Activated CD4-positive, alpha-beta T cell treated with anti-CD3 and anti-CD28 coated beads for 1 hour (primary cell): ENCODE measurements at regions not wholly inside any gene's neighbourhood (a gene's known extent, or its start where the extent isn't known, plus 50 kb on each side); places are given as distances from the start of the nearest gene placed in this dataset.

ENCODE experiments used
- DNase-seq: peaks from one replicate; pipeline ENCODE4 v3.0.0-alpha.2; 2020

DNA sequence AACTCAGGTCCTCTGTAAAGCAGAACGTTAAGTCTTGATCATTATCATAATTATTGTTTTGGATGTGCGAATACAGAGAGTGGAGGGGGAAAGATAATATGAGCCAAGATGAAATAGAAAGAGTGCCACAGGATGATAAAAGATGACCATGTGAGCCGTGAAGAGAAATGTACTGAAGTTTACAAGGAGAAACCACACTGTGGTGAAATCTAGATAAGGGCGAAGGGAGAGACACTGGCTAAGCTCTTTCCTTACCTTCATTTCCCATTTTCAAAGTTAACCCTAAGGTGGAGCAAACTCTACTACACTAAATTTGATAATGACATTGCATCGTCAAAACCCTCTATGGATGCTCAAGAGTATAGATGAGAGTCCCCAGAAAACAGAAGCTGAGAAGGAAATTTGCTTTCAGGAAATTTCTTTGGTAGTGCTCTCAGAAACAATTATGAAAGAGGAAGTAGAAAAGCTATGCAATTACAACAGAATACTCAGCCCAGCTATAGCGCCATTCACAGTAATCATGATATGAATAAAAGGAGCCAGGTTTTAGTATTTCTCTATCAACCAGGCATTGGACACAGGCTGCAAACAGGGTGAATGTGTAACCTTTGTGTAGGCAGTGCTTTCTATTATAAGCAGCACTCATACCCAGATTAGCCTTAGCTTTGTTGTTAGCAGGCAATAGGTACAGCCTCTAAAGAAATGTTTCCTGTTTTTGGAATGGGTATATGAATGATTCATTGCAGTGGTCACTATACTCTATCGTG lies 1080.7 kb downstream of the GRIK2 start:
- DNase-seq = no peak

DNA sequence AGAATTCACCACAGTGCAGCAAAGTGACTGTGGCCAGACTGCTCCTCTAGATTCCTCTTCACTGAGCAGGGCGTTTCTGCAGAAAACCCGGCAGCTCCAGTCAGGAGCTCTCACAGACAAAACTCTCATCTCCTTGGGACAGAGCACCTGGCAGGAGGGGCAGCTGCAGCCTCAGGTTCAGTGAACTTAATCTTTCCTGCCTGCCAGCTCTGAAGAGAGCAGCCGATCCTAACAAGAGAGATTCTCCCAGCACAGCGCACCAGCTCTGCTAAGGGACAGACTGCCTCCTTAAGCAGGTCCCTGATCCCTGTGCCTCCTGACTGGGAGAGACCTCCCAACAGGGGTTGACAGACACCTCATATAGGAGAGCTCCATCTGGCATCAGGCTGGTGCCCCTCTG lies 1065.5 kb downstream of the GRIK2 start:
- DNase-seq = no peak

DNA sequence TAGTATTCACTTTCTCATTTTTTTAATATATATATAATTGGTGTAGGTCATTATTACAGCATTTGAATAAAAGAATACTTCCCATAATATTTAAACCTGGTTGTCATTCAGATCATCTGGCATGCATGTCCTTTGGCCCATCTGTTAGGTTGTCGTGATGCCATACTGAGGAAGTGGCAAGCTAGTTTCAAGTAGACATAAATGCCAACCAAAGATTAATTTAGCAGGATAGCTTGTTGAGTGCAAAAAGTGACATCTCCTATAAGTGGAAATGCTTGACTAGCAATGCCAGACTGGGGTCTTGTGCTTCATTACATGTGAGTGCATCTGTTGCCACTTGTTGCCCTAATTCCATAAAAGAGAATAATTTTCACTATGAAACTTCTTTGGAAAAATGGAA lies 1044.7 kb downstream of the GRIK2 start:
- DNase-seq = no peak

DNA sequence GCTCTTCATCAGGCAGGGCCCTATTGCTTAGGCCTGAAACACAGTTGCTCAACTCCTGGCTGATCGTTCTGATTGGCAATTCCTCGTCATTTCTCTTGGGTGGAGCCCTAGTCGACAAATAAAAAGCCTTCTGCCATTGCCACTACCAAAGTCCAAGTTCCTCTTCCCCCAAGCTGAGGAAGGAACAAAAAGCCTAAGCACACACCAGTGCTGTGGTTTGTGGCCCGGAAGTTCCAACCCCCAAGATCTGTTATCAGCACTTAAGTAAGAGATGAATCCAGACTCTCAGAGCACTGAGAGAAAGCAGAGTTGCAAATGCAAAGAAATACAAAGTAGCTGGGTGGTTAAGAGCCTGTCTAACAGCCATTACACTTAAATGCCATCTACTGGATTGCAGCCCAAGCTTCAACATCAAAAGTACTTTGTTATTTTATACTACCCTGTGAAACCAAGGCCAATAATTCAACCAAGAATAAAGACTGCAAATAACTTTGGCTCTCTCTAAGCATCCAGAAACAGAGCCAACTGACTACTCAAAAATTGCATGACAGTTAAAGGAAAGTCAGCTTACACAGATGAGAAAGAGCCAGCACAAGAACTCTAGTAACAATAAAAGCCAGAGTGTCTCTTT lies 1024.0 kb downstream of the GRIK2 start:
- DNase-seq = no peak

DNA sequence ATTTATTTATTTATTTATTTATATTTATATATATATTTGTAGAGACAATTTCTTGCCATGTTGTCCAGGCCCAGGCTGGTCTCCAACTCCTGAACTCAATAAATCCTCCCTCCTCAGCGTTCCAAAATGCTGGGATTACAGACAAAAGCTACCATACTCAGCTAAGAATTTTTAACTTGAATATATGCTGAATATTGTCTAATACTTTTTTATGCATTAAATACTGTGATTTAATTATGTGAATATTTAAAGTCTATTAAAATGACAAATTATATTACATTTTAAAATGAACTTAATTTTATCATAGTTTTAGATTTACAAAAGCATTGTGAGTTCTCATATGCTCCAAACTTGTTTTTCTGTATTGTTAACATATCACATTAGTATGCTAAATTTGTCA lies 1022.4 kb downstream of the GRIK2 start:
- DNase-seq = no peak

DNA sequence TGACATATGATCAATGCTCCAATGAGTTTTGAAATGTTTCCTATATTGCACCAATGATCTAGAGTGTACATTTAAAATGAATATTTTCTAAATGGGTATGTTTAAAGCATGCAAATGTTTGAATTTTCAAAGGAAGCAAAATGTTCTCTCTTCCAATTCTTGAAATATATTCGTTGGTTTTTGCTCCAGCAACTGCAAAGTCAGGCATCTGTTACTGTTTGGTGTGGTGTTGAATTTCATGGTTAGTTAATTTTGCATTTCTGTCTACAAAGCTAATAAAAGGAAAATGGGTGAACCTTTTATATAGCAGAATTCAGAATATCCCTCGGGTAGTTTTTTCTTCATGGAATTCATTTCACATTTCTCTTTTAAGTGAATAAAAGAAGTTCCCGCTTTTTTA lies 1018.3 kb downstream of the GRIK2 start:
- DNase-seq = no peak

DNA sequence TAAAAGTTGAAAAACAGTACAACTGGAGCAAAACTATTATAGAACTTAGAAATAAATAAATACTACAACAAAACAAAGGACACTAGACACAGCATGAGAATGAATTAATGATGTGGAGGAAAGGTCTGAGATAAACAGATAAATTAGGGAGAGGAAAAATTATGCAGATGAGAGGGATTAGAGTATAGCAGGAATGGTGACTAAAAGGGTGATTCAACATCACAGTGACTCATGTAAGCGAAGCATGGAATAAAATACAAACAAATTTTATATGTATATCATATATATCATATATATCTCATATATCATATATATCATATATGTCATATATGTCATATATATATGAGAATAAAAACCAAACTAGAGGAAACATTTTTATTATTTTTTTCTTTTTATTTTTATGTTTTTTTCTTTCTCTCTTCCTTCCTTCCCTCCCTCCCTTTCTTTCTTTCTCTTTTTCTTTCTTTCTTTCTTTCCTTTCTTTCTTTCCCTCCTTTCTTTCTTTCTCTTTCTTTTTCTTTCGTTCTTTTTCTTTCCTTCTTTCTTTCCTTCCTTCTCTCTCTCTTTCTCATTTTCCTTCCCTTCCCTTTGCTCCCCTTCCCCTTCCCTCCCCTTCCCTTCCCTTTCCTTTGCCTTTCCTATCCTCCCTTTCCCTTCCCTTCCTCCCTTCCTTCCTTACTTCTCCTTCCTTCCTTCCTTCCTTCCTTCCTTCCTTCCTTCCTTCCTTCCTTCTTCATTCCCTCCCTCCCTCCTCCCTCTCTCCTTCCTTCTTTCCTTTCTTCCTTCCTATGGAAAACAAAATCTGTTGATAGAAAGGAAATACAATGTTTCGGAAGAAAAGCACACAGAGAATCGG lies 1014.6 kb downstream of the GRIK2 start:
- no peak for DNase-seq

DNA sequence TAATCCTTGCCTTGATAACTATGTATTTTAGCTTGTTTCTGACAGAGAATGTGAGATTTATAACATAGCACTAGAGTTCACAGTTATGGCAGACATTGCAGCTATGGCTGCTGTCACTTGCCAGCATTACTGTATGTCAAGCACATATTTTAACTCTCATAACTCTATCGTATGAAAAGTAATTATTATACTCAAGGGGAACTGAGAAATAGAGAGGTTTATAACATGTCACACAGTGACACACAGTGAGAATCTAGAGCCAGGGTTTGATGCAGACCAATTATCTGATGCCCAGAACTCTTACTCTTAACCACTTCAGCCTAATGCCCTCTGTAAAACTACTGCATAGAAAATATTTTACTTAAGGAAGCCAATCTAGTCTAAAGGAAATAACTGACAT lies 1012.4 kb downstream of the GRIK2 start:
- no peak for DNase-seq

DNA sequence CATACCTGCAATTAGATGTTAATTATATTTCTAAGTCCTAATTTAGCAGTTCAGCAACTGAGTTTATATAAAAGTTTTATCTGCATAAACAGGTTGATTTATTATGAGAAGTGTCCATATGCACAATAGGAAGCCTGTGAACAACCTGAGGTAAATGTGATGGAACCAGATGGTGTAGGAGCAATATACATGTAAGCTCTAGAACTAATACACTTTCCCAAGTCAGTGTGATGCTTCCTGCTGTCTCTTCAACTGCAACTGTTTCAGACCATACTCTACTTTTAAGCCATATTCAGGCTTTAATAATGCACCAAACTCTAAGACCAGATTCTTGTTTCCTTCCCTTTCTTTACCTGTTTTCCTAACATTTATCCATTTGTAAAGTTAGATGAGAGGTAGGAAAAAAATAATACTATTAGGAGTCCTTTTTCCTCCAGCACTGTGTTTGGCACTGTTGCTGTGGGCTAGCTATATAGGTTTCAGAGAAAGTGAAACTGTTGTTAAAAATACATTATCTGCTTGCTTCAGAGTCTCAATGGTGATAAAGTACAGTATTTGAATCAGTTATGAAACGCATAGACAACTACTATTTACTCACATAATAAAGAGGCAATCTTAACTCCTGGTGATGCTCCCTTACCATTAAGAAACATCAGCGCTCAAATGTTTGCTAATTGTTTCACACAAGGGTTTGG lies 1009.3 kb downstream of the GRIK2 start:
- no peak for DNase-seq

DNA sequence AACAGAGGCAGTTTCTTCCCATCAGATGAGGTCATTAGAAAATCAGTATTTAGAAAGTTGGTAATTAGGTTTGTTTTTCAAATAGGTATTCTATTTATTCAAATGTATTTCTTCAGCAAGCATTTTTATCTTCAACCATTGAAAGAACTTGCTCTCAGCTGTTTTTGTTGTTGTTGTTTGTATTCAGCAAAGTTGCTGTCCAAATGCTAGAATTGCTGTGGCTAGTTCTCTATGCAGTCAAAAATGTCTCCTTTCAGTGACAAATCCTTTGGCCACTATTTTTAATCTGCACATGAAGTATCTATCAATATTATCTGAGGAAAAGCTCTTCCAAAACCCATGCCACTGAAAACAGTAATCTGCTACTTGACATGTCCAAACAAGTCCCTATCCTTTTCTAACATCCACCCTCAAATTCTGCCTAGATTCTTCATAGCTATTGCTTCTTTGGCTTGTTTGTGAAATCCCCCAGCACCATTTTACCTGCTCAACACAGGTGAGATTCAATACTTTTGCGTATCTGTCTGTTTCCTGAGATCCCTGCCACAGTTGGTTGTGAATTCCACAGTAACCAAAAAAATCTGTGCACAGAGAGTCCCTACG lies 1005.4 kb downstream of the GRIK2 start:
- DNase-seq = no peak

DNA sequence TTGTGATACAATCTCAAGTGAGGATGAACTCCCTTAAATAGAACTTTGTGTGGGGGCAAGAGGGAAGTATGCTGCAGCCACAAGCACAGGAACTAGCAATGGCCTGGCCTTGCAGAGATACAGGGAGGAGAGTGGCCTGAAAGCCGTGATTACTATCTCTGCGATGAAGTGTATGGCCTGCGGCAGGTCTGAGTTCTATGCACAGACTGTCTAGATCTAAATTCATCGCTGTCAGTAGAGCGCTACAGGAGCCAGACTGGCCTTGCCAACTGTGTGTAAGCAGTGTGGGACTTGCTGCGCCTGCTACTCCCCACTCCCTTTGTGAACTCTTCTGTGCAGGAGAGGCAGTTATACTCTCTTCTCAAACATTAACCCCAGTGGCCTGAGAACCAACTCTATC lies 997.0 kb downstream of the GRIK2 start:
- DNase-seq = no peak

DNA sequence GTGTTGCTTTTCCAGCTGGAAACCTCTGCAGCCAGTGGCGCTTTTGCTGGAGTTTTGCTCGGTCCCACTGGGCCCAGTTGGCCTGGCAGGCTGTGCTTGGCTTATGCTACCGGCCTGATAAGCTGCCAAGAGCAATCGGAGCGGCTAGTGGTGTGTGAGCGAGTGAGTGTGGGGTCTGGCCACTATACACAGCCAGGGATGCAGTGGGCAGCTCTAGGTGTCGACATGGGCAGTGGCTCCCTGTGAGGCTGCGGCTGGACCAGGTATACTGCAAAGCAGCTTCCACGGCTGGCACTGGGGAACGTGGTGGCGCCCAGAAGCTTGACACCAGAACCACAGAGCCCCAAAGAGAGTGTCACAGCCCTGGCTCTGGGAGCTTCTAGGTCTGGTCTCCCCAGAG lies 996.5 kb downstream of the GRIK2 start:
- DNase-seq = no peak

DNA sequence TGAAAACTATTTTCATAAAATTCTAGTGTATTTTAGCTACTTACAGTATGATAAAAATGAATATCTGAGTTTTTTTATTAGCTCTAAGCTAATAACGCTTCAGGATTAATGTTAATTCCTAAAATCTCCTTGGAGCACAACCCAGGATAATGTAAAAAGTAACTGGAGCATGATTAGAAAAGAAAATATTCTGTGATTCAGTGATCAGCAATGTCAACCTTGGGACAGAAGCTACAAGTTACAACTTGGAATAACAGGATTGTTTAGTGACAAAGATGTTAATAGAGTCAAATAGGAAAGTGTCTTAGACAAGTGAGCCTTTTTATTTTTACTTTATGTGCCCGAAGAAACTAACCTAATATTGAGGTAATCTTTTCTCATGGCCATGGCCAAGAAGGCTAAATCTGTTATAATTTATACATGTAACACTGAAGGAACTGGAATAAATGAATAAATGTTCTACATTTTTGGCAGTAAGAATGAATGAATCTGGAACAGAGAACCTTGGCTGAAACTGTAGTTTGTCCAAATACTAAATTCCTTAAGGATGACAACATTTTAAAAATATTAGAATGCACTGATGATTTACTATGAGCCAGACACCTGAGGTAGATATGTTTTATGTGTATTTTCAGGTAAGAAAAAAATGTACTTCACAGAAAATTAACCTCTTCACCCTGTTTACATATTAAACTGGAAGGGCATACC lies 994.0 kb downstream of the GRIK2 start:
- DNase-seq = no peak

DNA sequence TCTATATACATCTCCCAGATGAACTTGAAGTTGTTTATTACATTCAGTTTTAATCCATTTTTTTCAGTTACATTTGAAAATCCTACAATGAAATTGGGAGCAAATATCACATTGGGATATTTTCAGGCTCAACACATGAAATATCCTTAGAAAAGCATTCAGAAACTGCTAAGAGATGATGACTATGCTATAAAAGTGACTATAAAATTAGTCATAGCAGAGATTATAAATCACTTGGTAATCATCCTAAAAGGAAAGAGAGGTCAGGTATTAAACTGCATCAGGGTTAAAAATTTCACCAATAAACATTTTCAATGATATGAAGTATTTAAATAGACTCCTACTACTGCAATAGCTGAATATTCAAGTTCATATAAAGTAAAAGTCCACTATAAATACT lies 987.7 kb downstream of the GRIK2 start:
- no peak for DNase-seq

DNA sequence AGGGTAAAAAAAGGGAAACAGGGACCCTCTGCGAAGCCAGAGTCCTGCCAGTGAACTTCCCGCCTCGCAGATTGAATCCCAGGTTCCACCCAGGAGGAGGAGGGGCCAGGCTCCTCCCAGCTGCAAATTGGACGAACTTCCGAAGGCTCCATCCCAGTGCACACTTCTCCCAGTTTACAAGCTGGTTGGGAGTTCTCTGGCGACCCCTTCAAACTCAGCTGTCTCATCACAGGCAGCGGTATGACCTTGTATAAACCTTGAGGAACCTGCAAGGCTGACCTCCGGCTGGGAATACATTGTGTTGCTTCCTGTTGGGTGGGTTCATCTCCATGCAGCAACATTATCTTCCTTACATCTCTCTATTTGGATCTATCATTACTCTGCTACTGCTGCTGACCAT lies 962.7 kb downstream of the GRIK2 start:
- no peak for DNase-seq

DNA sequence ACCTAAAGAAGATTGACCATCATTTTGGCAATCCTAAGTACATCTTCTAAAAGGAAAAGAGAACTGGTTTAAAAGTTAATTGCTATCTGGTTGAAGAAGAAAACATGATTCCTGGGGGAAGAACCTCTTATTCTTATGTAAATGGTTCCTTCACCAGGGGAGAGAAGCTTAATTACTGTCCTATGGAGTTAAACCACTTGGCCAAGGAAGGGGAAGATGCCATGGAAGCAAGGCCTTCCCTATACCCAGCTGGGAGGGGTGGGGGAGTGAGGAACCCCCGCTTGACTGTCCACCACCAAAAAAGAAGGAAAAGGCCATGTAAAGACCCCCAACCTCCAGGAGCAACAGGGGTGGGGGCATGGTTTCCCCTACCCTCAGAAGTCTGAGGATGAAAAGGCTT lies 962.1 kb downstream of the GRIK2 start:
- no peak for DNase-seq

DNA sequence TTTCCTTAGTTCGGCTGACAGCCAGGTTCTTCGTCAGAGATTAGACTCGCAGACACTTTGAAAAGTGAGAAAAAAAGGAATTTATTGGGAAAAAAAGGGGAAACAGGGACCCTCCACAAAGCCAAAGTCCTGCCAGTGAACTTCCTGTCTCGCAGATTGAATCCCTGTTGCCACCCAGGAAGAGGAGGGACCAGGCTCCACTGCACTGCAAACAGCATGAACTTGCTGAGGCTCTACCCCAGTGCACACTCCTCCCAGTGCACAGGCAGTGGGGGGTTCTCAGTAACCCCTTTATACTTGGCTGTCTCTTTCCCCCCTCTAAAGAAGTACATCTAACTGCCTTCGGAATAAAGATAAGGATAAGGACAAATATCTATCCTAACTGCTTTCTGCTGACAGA lies 959.0 kb downstream of the GRIK2 start:
- no peak for DNase-seq

DNA sequence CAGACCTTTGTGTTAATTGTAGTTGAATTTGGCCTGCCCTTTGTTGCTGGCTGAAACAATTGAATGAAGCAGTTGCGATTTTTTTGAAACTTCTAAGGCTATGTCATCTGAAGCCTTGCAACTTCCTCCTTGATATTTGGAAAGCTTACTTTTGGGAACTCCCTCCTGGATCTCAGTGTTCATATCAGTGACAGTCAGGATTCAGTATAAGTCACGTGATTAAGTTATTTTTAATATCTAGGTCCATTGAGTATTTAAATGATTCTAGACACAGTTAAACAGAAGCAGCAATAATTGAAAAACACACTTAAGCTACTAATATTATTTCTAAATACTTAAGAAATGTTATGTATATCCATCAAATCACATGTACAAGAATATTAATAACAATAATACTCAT lies 951.3 kb downstream of the GRIK2 start:
- DNase-seq = no peak

DNA sequence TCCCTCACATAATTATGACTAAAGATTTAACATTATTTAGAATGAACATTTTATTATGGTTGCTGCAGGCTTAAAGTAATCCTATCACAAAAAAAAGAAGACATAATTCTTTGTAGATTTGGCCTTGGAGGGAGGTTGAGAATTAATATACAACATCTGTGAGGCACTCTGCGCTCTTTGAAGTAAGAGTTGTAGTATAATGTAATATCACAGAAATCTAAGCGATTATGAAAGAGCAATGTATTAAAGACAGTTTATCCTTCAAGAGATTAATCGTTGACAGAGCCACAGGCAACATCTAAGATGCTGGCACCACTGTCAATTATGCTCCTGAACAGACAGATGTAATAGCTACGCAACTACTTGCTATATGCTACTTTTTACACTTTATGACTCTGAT lies 946.8 kb downstream of the GRIK2 start:
- DNase-seq = no peak

DNA sequence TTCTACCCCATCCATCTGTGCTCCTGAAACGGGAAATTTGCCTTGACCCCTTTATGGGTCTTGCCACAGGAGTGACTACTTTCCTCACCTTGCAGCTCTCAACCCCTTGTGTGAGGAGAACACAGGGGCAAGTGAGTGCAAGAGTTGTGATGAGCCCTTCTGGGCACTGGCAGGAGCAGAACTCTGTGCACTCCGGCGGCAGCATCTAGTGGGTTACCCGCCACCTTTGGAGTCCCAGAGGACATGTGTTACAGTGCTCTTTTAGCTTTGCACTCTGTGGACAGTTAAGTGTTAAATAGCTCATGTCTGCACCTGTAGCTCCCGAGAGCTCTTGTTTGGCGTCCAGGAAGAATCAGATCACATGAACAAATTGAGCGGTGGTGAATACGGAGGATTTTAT lies 940.2 kb downstream of the GRIK2 start:
- DNase-seq = no peak

DNA sequence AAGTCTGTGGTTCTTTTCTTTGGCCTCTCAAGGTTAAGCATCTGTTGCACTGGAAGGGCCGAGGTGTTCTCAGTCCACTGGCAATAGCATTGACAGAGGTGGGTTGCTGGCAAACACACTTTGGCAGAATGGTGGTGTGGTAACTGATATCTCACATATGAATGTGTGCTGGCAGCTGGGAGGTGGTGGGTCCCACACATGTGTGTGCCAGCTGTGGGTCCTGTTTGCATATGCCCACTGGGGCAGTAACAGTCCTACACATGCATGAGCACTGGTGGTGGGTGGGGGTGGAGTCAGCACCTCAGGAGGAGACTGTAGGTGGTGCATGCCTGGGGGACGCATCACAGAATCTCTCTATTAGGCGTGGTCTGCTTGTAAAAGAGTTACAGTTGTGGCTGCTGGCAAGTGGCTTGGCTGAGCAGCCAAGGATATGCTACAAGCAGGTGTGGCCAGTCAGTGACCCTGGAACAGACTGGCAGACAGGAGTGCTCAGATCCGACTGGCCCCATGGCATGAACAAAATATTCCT lies 934.3 kb downstream of the GRIK2 start:
- no peak for DNase-seq

DNA sequence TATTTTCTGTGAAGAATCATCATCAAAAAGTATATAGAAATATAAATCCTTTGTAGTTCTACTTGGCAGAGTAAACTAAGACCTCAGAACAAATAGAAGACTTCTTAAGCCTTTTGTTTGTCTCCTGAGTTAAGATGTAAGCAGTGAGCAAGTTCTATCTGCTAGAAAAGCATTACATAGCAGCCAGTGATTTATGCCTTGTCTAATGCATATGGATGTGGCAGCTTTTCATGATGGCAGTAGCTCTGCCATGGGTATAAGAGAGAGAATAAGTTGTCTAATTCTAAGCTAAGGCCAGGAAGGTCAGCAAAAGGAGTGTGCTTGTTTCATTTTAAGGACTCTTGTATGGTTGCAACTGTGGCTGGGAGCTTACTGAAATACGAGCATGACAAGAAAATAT lies 920.2 kb downstream of the GRIK2 start:
- DNase-seq = no peak
